Epithelial cell of proximal tubule (primary cell): ENCODE measurements at regions not wholly inside any gene's neighbourhood (a gene's known extent, or its start where the extent isn't known, plus 50 kb on each side); places are given as distances from the start of the nearest gene placed in this dataset.

Experiments used
- DNase-seq: peaks from one replicate; pipeline ENCODE4 v3.0.0-alpha.2; 2011; ENCODE audit warnings: low read depth
- H3K4me3 ChIP-seq: 2 replicates; pipeline ENCODE4 v1.5.1; 2011; ENCODE audit warnings: low read depth, mild to moderate bottlenecking, low read length
- TF ChIP-seq, protein P1 (sequence below): conservative IDR thresholded peaks from 2 replicates; pipeline ENCODE4 v1.5.1; 2012; ENCODE audit warnings: low read depth, mild to moderate bottlenecking, low read length

DNA sequence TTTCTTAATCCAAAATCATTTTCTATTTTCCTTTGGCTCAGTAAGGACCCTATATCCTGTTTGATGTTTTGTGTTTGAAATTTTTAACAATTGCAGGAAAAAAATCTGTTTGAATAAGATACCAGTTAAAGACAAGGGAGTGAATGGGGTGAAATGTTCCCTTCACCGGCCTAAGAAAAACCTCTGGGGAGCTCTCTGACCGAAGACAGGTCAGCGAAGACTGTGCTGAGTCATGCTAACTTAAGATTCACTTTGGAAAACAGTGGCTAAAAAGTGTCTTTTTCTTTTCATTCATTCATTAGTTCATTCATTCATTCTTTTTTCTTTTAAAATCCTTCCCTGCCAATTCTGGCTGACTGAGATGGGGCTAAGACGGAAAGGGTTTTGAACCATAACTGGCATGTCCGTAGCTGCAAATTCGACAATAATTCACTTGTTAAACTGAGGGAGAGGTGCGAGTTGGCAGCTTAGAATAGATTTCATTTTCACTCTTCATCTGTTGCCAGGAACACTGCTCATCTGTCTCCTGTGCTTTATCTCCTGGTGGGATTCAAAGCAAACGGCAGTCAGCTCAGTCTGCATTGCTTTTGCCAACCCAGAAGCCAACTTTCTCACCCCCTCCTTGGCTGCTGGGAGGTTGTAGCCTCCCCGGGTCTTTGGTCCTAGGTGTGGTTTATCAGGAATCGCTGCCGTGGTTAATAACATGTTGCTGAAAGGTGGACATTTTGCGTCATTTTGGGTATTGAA, 434.0 kb upstream of the LARGE1 start:
- no peak overlapping the region for H3K4me3 ChIP-seq
- no peak for DNase-seq
- TF ChIP-seq, protein P1, sequence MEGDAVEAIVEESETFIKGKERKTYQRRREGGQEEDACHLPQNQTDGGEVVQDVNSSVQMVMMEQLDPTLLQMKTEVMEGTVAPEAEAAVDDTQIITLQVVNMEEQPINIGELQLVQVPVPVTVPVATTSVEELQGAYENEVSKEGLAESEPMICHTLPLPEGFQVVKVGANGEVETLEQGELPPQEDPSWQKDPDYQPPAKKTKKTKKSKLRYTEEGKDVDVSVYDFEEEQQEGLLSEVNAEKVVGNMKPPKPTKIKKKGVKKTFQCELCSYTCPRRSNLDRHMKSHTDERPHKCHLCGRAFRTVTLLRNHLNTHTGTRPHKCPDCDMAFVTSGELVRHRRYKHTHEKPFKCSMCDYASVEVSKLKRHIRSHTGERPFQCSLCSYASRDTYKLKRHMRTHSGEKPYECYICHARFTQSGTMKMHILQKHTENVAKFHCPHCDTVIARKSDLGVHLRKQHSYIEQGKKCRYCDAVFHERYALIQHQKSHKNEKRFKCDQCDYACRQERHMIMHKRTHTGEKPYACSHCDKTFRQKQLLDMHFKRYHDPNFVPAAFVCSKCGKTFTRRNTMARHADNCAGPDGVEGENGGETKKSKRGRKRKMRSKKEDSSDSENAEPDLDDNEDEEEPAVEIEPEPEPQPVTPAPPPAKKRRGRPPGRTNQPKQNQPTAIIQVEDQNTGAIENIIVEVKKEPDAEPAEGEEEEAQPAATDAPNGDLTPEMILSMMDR: no peak

DNA sequence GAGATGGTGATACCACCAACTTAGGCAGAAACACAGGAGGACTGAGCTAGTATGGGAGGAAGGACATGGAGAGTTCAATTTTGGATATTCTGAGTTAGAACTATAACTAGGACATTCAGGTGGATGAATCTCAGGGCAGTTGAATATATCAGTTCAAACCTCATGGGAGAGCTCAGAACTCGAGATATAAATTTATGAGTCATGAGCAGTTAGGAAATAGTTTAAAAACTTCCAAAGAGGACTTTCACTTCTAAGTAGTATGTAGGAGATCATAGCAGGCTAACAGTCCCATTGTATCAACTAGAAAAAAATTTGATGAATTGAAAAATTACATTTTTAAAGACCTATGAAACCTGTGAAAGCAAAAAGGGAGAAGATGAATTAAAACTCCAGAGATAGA, 436.2 kb upstream of the LARGE1 start:
- H3K4me3 ChIP-seq: no peak overlapping the region
- TF ChIP-seq, protein P1: no peak
- DNase-seq: no peak

- DNase-seq: no peak
- TF ChIP-seq, protein P1: no peak
- no peak overlapping the region for H3K4me3 ChIP-seq
Measured at GRCh38 chr22:34370711-34371110, 450.4 kb upstream of the LARGE1 start.

GRCh38 chr22:34379825-34380224, 459.5 kb upstream of the LARGE1 start:
- H3K4me3 ChIP-seq: no peak overlapping the region

GRCh38 chr22:34380532-34380931, 460.3 kb upstream of the LARGE1 start:
- no peak overlapping the region for H3K4me3 ChIP-seq
- no peak for DNase-seq
- TF ChIP-seq, protein P1: no peak

More at GRCh38 chr22:34379825-34380224, 459.5 kb upstream of the LARGE1 start:
- DNase-seq: no peak
- TF ChIP-seq, protein P1: no peak

DNA sequence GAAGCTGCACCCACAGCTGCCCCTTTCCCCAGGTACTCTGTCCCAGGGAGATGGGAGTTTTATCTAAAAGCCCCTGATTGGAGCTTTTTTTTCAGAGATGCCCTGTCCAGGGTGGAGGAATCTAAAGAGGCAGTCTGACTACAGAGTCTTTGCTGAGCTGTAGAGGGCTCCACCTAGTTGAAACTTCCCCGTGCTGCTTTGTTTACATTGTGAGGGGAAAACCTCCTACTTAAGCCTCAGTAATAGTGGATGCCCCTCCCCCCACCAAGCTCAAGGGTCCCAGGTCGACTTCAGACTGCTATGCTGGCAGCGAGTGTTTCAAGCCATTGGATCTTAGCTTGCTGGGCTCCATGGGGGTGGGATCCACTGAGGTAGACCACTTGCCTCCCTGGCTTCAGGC, 470.1 kb upstream of the LARGE1 start:
- no peak for DNase-seq
- TF ChIP-seq, protein P1: no peak
- H3K4me3 ChIP-seq: no peak overlapping the region

DNA sequence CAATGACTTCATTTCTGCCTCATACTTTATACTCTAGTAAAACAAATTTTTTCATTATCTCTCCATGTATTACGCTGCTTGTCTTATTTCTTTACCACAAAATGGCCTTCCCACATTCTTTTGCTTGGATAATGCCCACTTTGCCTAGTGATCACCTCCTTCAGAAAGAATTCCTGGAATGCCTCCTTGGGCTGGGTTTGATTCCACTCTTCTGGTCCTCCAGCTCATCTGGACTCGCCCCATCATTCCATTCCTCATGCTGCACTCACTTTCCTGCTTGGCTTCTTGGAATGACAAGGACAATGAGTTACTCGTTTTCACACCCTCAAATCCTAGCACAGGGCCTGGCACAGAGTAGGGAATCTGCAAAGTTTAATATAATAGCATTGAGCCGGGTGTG, 475.1 kb upstream of the LARGE1 start:
- no peak for DNase-seq
- TF ChIP-seq, protein P1: no peak
- no peak overlapping the region for H3K4me3 ChIP-seq
